ENCODE measurements at regions not wholly inside any gene's neighbourhood (a gene's known extent, or its start where the extent isn't known, plus 50 kb on each side); places are given as distances from the start of the nearest gene placed in this dataset.

GRCh38 chr6:72500669-72501068 lies 121.2 kb upstream of the KCNQ5 start:
- TF ChIP-seq, protein P1, sequence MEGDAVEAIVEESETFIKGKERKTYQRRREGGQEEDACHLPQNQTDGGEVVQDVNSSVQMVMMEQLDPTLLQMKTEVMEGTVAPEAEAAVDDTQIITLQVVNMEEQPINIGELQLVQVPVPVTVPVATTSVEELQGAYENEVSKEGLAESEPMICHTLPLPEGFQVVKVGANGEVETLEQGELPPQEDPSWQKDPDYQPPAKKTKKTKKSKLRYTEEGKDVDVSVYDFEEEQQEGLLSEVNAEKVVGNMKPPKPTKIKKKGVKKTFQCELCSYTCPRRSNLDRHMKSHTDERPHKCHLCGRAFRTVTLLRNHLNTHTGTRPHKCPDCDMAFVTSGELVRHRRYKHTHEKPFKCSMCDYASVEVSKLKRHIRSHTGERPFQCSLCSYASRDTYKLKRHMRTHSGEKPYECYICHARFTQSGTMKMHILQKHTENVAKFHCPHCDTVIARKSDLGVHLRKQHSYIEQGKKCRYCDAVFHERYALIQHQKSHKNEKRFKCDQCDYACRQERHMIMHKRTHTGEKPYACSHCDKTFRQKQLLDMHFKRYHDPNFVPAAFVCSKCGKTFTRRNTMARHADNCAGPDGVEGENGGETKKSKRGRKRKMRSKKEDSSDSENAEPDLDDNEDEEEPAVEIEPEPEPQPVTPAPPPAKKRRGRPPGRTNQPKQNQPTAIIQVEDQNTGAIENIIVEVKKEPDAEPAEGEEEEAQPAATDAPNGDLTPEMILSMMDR (conservative IDR thresholded peaks at IDR 0.05; ENCODE audit: low read depth, low read length): no peak
- no peak for TF ChIP-seq MXI1 (IDR thresholded peaks at IDR 0.05; ENCODE audit: borderline replicate concordance, low read depth, low read length)
